Effector memory CD8-positive, alpha-beta T cell (primary cell): ENCODE measurements at regions not wholly inside any gene's neighbourhood (a gene's known extent, or its start where the extent isn't known, plus 50 kb on each side); places are given as distances from the start of the nearest gene placed in this dataset.

Experiments
- ATAC-seq: fragments of 150-1000 bp; cut with Tn5 transposase; replicated peaks from 2 replicates; pipeline ENCODE4 v1.10.0; 2021; ENCODE audit warnings: mild to moderate bottlenecking, moderate library complexity
- DNase-seq, 3 experiments: peaks; one replicate each; pipeline ENCODE4 v3.0.0; 2021
- H3K27ac Mint-ChIP-seq, 2 donors: one replicate each; pipeline ENCODE4 v1.8.0; 2022; ENCODE audit warnings: mild to moderate bottlenecking in 2 of 2, mixed read lengths in 2 of 2, moderate library complexity in 2 of 2
- H3K27me3 Mint-ChIP-seq, 2 donors: one replicate each; pipeline ENCODE4 v1.8.0; 2022; ENCODE audit warnings: mixed read lengths in 2 of 2
- H3K36me3 Mint-ChIP-seq: one replicate; pipeline ENCODE4 v1.8.0; 2022; ENCODE audit warnings: mild to moderate bottlenecking, moderate library complexity, mixed read lengths; ENCODE audit not compliant: insufficient read depth
- H3K4me1 Mint-ChIP-seq, 2 donors: one replicate each; pipeline ENCODE4 v1.8.0; 2022; ENCODE audit warnings: low read depth in 2 of 2, mixed read lengths in 2 of 2
- H3K4me3 Mint-ChIP-seq, 2 donors: one replicate each; pipeline ENCODE4 v1.8.0; 2022; ENCODE audit warnings: mild to moderate bottlenecking in 2 of 2, mixed read lengths in 2 of 2, moderate library complexity in 2 of 2
- H3K9me3 Mint-ChIP-seq, 2 donors: one replicate each; pipeline ENCODE4 v1.8.0; 2022; ENCODE audit warnings: mixed read lengths in 2 of 2

DNA sequence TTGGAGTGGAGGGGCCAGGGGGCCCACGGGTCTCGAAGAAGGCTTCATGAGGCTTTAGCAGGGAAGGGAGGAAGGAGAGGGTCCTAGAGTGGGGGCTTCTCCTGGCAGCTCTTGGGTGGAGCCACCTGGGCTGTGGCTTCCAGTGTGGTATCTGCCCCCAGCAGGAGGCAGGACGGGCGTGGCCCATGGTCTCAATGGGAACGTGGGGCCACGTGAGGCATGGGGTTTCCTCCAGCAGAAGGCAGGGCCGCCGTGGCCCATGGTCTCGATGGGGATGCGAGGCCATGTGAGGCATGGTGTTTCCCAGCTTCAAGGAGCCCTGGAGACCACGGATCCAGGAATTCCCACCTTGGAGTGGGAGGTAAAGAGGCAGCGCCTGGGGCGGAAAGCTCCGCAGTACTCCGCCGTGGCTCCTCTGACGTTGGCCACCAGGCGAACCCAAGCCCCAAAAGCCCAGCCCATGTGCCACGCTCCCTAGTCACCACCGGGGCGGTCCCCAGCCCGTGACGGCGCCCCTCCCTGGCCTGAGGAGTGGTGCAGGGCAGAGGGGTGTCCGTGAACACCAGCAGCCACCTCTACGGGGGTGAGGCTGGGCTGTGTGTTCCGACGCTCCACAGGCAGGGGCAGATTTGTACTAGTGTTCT is 62.0 kb upstream of the GATA5 start:
- DNase-seq (no peak), ATAC-seq (no peak)
- Mint-ChIP-seq H3K4me3 (no peak overlapping the region), H3K27ac (no peak overlapping the region), H3K4me1 (no peaks in the 10 kb centered on the region), H3K9me3 (no peaks in the 10 kb centered on the region), H3K27me3 (peaks cover 5 to 36% of the 10 kb centered on the region in 2 donors), H3K36me3 (no peaks in the 10 kb centered on the region)

DNA sequence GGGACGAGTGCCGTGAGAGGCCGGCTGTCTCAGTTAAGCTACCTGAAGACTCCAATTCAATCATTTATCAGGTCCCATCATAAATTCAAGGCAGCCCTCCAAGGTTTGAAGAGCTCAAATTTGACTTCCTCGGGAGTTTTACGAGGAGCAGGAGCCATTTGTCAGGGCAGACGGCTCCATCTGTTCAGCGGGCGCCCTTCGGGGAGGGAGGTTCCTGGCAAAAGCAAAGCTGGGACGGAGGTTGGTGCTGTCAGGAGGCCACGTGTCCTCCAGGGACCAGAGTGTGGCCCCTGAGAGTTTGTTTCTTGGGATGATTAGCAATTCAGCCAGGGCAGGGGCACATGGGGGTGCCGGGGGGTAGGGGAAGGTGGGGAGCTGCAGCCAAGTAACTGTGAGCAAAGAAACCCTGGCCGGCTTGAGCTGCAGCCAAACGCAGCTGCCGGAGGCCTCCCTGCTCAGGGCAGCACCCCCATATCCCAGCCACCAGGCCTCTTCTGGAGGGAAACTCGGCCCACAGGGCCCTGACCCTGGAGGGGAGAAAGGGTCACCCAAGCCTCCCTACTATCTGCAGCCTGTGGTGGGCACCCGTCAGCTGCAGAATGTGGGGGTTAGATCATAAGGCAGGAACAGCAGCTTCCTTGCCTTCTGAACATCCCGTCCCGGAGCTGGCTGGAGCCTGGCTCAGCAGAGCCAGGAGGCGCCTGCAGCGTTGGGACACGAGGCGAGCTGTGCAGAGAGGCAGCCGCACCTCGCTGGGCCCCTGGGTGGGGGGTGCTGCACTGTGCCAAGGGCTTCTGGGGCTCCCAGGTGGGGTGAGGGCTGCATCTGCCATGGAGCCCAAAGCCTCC is 63.6 kb upstream of the GATA5 start:
- H3K36me3 Mint-ChIP-seq, result no peaks in the 10 kb centered on the region
- DNase-seq, result no peak
- H3K4me3 Mint-ChIP-seq, result no peak overlapping the region
- no peaks in the 10 kb centered on the region for H3K9me3 Mint-ChIP-seq
- no peak for ATAC-seq
- H3K27ac Mint-ChIP-seq, result no peak overlapping the region
- H3K4me1 Mint-ChIP-seq, result no peaks in the 10 kb centered on the region
- H3K27me3 Mint-ChIP-seq, result peaks cover 5 to 25% of the 10 kb centered on the region in 2 donors

GRCh38 chr20:62540504-62540903 is 64.7 kb upstream of the GATA5 start:
- no peak overlapping the region for H3K27ac Mint-ChIP-seq
- ATAC-seq, result no peak
- no peak for DNase-seq
- no peaks in the 10 kb centered on the region for H3K9me3 Mint-ChIP-seq
- H3K4me1 Mint-ChIP-seq, result no peaks in the 10 kb centered on the region
- H3K4me3 Mint-ChIP-seq, result no peak overlapping the region
- no peaks in the 10 kb centered on the region for H3K36me3 Mint-ChIP-seq
- H3K27me3 Mint-ChIP-seq, result peaks cover 5 to 21% of the 10 kb centered on the region in 2 donors

DNA sequence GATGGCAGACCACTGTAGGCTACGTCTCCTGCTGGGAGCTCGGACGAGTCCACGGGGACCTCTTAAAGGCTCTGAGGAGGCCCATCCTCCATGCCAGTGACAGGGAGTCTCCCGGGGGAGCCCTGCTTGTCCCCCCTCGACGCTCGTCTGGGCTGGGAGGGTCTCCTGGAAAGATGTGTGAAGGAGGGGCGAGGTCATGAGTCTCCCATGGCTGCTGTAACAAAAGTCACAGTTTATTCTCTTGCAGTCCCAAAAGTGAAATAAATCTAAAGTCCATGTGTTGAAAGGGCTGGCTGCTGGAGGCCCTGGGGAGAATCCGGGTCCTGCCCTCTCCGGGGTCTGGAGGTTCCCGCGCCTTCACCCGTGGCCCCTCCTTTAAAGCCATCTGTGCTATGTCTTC is 67.1 kb upstream of the GATA5 start:
- Mint-ChIP-seq H3K27me3 (peaks cover 19 to 36% of the 10 kb centered on the region in 2 donors), H3K36me3 (no peaks in the 10 kb centered on the region), H3K4me3 (no peak overlapping the region), H3K9me3 (no peaks in the 10 kb centered on the region), H3K4me1 (no peaks in the 10 kb centered on the region), H3K27ac (no peak overlapping the region)
- DNase-seq (no peak), ATAC-seq (no peak)

DNA sequence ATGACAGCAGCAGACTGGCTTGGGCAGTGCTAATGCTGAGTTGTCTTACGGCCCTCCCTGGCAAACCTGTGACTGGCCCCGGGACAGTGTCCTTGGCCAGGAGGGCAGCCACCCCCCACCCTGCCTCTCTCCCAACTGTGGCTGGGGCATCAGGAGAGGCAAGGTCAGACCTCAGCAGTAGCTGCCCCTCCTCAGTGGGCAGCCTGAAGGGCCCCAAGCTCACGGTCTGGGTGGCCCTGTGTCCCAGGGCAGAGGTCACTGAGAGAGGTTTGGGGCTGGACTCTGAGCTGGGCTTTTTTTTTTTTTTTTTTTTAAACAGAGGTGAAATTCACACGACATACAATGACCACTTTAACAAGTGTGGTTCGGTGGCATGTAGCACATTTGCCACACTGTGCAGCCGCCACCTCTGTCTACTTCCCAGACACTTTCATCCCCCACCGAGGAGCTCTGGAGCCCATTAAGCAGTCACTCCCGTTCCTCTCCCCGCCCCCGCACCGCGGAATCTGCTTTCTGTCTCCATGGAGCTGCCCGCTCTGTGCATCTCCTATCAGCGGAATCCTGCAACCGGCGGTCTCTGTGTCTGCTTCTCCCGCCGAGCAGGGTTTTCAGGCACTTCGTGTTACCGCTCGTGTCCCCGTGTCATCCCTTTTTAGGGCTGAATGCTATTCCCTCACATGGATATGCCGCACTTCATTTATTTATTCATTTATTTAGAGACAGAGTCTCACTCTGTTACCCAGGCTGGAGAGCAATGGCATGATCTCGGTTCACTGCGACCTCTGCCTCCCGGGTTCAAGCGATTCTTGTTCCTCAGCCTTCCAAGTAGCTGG is 67.9 kb upstream of the GATA5 start:
- no peaks in the 10 kb centered on the region for H3K9me3 Mint-ChIP-seq
- ATAC-seq, result no peak
- peaks cover 25 to 44% of the 10 kb centered on the region in 2 donors for H3K27me3 Mint-ChIP-seq
- no peak overlapping the region for H3K27ac Mint-ChIP-seq
- no peaks in the 10 kb centered on the region for H3K4me1 Mint-ChIP-seq
- no peak for DNase-seq
- H3K36me3 Mint-ChIP-seq, result no peaks in the 10 kb centered on the region
- H3K4me3 Mint-ChIP-seq, result no peak overlapping the region

DNA sequence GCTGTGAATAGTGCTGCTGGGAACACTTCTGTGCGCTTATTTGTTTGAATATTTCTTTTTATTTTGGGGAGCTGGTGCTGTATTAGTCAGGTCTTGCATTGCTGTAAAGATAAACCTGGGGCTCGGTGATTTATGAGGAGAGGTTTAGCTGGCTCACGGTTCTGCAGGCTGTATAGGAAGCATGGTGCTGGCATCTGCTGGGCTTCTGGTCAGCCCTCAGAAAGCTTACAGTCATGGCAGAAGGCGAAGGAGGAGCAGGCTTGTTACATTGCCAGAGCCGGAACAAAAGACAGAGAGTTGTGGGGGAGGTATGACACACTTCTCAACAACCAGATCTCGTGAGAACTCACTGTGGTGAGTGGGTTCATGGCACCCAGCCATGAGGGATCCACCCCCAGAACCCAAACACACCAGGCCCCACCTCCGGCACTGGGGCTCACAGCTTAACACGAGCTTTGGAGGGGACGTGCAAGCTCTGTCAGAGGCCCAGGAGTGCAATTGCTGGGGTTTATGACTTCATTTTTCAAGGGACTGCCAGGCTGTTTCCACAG is 68.8 kb upstream of the GATA5 start:
- Mint-ChIP-seq H3K27ac (no peak overlapping the region), H3K27me3 (peaks cover 28 to 53% of the 10 kb centered on the region in 2 donors), H3K4me1 (no peaks in the 10 kb centered on the region), H3K36me3 (no peaks in the 10 kb centered on the region), H3K4me3 (no peak overlapping the region), H3K9me3 (no peaks in the 10 kb centered on the region)
- DNase-seq (no peak), ATAC-seq (no peak)

- no peaks in the 10 kb centered on the region for H3K9me3 Mint-ChIP-seq
- no peak for ATAC-seq
- H3K36me3 Mint-ChIP-seq, result no peaks in the 10 kb centered on the region
- H3K27me3 Mint-ChIP-seq, result peaks cover 29 to 58% of the 10 kb centered on the region in 2 donors
- H3K4me1 Mint-ChIP-seq, result no peaks in the 10 kb centered on the region
- H3K4me3 Mint-ChIP-seq, result no peak overlapping the region
- no peak for DNase-seq
- no peak overlapping the region for H3K27ac Mint-ChIP-seq
Observed at GRCh38 chr20:62545271-62545670, 69.5 kb upstream of the GATA5 start.

GRCh38 chr20:62545901-62546525 is 70.2 kb upstream of the GATA5 start:
- peaks cover 35 to 62% of the 10 kb centered on the region in 2 donors for H3K27me3 Mint-ChIP-seq
- H3K4me1 Mint-ChIP-seq, result peaks cover 4 to 5% of the 10 kb centered on the region in 2 donors
- no peak overlapping the region for H3K27ac Mint-ChIP-seq
- H3K9me3 Mint-ChIP-seq, result no peaks in the 10 kb centered on the region
- ATAC-seq (no peak), DNase-seq (no peak)
- H3K4me3 Mint-ChIP-seq, result no peak overlapping the region
- H3K36me3 Mint-ChIP-seq, result peaks cover 6% of the 10 kb centered on the region

DNA sequence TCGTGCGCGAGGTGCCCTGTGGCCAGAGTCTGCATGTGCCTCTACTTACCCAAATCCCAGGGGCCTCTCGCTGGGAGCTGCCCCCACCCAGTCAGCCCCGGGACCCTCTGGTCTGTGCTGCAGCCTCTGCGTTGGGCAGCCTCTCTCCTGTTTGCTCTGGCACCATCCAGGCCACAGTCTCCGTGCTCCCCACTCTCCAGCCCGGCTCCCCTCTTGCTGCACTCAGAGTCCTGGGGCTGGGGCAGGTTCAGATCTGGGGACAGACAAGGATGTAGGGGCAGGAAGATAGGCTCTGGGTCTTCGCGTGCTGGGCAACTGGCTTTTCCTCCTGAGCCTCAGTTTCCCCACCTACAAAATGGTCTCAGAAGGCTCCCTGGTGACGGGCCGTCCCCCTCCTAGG is 70.8 kb upstream of the GATA5 start:
- ATAC-seq, result no peak
- Mint-ChIP-seq H3K9me3 (no peaks in the 10 kb centered on the region), H3K4me1 (peaks cover 4 to 6% of the 10 kb centered on the region in 2 donors), H3K27ac (no peak overlapping the region), H3K4me3 (no peak overlapping the region), H3K36me3 (peaks cover 6% of the 10 kb centered on the region), H3K27me3 (peaks cover 37 to 62% of the 10 kb centered on the region in 2 donors)
- no peak for DNase-seq

GRCh38 chr20:62547364-62547763 is 71.6 kb upstream of the GATA5 start:
- ATAC-seq, result no peak
- DNase-seq, result no peak
- peaks cover 41 to 63% of the 10 kb centered on the region in 2 donors for H3K27me3 Mint-ChIP-seq
- H3K4me1 Mint-ChIP-seq, result peaks cover 5 to 8% of the 10 kb centered on the region in 2 donors
- no peak overlapping the region for H3K4me3 Mint-ChIP-seq
- no peak overlapping the region for H3K27ac Mint-ChIP-seq
- no peaks in the 10 kb centered on the region for H3K9me3 Mint-ChIP-seq
- peaks cover 6% of the 10 kb centered on the region for H3K36me3 Mint-ChIP-seq

DNA sequence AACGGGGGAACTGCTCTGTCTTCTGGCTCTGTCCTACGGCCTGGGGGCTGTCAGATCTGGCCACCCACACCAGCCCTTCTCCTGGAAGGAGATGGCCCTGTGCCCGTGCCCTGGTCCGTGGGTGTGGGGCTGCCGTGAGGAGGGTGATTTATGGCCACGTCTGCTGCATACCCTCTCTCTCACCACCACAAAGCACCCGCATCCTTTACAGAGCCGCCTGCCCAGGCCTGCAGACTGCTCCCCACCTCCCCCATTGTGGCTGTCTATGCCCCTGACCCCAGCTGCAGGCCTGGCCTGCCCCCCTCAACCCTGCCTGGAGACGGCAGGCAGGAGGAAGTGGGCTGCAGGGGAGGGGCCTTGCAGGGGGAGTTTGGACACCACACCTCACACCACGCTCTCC is 72.7 kb upstream of the GATA5 start:
- Mint-ChIP-seq H3K9me3 (no peaks in the 10 kb centered on the region), H3K27me3 (peaks cover 51 to 69% of the 10 kb centered on the region in 2 donors), H3K27ac (no peak overlapping the region), H3K4me3 (no peak overlapping the region), H3K36me3 (peaks cover 6% of the 10 kb centered on the region), H3K4me1 (peaks cover 5 to 8% of the 10 kb centered on the region in 2 donors)
- no peak for DNase-seq
- no peak for ATAC-seq

DNA sequence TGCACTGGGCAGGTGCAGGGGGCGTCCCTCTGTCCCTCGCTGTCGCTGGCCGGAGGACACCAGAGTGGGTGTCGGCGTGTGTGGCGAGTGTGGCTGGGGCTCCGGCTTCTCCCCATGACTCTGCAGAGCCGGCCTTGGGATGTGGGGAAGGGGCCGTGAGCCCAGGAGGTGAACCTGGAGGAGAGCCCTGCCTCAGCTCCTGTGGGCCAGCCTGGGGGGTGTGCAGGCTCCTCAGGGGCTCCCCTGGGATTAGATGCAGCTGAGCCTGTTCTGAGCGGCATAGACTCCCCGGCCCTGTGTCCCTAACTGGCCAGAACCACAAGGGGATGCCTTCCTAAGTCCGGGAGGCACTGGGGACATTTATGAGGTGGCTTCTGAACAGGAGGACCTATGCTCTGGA is 73.2 kb upstream of the GATA5 start:
- no peaks in the 10 kb centered on the region for H3K9me3 Mint-ChIP-seq
- peaks cover 6% of the 10 kb centered on the region for H3K36me3 Mint-ChIP-seq

More for the DNA sequence above, 73.2 kb upstream of the GATA5 start:
- Mint-ChIP-seq H3K4me3 (no peak overlapping the region), H3K4me1 (peaks cover 5 to 8% of the 10 kb centered on the region in 2 donors), H3K27me3 (peaks cover 57 to 75% of the 10 kb centered on the region in 2 donors), H3K27ac (no peak overlapping the region)
- ATAC-seq (no peak), DNase-seq (no peak)
